Fibroblast of lung (primary cell): ENCODE measurements at regions not wholly inside any gene's neighbourhood (a gene's known extent, or its start where the extent isn't known, plus 50 kb on each side); places are given as distances from the start of the nearest gene placed in this dataset.

ENCODE experiments used
- DNase-seq, 2 donors: peaks; one replicate each; pipeline versions ENCODE4 v3.0.0 to v3.0.0-alpha.2; 2010; ENCODE audit warnings: low read depth in 2 of 2
- H2AFZ ChIP-seq: 2 replicates; pipeline ENCODE4 v1.5.1; 2012; ENCODE audit warnings: low read length, control low read depth, inconsistent platforms
- H3K27ac ChIP-seq: 2 replicates; pipeline ENCODE4 v1.5.1; 2011; ENCODE audit warnings: low read length, control low read depth; ENCODE audit not compliant: insufficient read depth
- H3K27me3 ChIP-seq: 2 replicates; pipeline ENCODE4 v1.5.1; 2011; ENCODE audit warnings: mild to moderate bottlenecking, low read length; ENCODE audit not compliant: control insufficient read depth, insufficient read depth
- H3K36me3 ChIP-seq: 2 replicates; pipeline ENCODE4 v1.5.1; 2011; ENCODE audit warnings: low read length; ENCODE audit not compliant: control insufficient read depth, insufficient read depth
- H3K4me1 ChIP-seq: 2 replicates; pipeline ENCODE4 v1.5.1; 2011; ENCODE audit warnings: low read length; ENCODE audit not compliant: control insufficient read depth, insufficient read depth; ENCODE audit errors: extremely low read depth
- H3K4me2 ChIP-seq: 2 replicates; pipeline ENCODE4 v1.5.1; 2011; ENCODE audit warnings: low read length, control low read depth; ENCODE audit not compliant: insufficient read depth; ENCODE audit errors: extremely low read depth
- H3K4me3 ChIP-seq, 4 experiments: fragments of 200-600 bp in 1 of 4; sonication (generic) in 1 of 4; replicated peaks in 1 of 4; 2 replicates each; pipeline ENCODE4 v1.5.1; 2011 to 2016; ENCODE audit warnings: low read length in 4 of 4, low read depth in 3 of 4, mild to moderate bottlenecking in 3 of 4, control low read depth in 2 of 4, inconsistent platforms in 1 of 4, mixed read lengths in 1 of 4; ENCODE audit not compliant: insufficient read depth in 1 of 4; ENCODE audit errors: control extremely low read depth in 1 of 4
- H3K79me2 ChIP-seq: 2 replicates; pipeline ENCODE4 v1.5.1; 2012; ENCODE audit warnings: mild to moderate bottlenecking, low read length, inconsistent platforms; ENCODE audit not compliant: control insufficient read depth, insufficient read depth
- H3K9ac ChIP-seq: 2 replicates; pipeline ENCODE4 v1.5.1; 2011; ENCODE audit warnings: mild to moderate bottlenecking, low read length, control low read depth; ENCODE audit not compliant: insufficient read depth
- H3K9me3 ChIP-seq: 2 replicates; pipeline ENCODE4 v1.5.1; 2012; ENCODE audit warnings: low read depth, low read length; ENCODE audit not compliant: control insufficient read depth, insufficient read depth
- H4K20me1 ChIP-seq: 2 replicates; pipeline ENCODE4 v1.5.1; 2011; ENCODE audit warnings: low read length; ENCODE audit not compliant: control insufficient read depth, insufficient read depth; ENCODE audit errors: extremely low read depth
- EZH2 ChIP-seq: IDR thresholded peaks from 2 replicates; pipeline ENCODE4 v1.5.1; 2012; ENCODE audit warnings: low read length, control low read depth, mild to moderate bottlenecking; ENCODE audit errors: missing control alignments
- TF ChIP-seq, protein P1 (sequence below), 2 donors: IDR thresholded peaks in 1 of 2; conservative IDR thresholded peaks in 1 of 2; 1 replicate in 1 of 2; 2 replicates in 1 of 2; pipeline ENCODE4 v1.5.1; 2011 to 2012; ENCODE audit warnings: low read length in 2 of 2, control low read depth in 1 of 2, inconsistent platforms in 1 of 2, low read depth in 1 of 2, mild to moderate bottlenecking in 1 of 2

DNA sequence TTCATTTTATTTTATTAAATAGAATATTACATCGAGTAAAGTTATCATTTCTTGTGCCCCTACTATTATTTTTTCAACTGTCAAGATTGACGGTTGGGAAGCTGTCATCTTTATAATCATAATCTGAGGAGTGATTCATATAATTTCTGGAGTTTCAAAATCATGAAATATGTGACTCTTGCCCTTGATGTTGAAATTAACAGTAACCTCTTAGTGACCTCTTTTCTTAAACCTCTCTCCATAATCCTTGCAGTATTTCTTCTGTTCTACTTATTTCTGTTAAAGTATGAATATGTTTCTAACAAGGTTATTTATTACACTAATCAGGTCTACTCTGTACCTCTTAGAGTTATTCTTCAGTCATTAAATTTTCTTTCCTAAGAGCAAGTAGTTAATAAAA lies 663.8 kb downstream of the LIG4 start:
- no peak overlapping the region for H3K27ac ChIP-seq
- TF ChIP-seq, protein P1, sequence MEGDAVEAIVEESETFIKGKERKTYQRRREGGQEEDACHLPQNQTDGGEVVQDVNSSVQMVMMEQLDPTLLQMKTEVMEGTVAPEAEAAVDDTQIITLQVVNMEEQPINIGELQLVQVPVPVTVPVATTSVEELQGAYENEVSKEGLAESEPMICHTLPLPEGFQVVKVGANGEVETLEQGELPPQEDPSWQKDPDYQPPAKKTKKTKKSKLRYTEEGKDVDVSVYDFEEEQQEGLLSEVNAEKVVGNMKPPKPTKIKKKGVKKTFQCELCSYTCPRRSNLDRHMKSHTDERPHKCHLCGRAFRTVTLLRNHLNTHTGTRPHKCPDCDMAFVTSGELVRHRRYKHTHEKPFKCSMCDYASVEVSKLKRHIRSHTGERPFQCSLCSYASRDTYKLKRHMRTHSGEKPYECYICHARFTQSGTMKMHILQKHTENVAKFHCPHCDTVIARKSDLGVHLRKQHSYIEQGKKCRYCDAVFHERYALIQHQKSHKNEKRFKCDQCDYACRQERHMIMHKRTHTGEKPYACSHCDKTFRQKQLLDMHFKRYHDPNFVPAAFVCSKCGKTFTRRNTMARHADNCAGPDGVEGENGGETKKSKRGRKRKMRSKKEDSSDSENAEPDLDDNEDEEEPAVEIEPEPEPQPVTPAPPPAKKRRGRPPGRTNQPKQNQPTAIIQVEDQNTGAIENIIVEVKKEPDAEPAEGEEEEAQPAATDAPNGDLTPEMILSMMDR (conservative IDR thresholded peaks at IDR 0.05 in 1 of 2, IDR thresholded peaks at IDR 0.05 in 1 of 2; ENCODE audit: low read depth in 1 of 2, low read length in 2 of 2) = no peak
- TF ChIP-seq EZH2 = no peak
- H4K20me1 ChIP-seq = no peaks in the 10 kb centered on the region
- DNase-seq = peak in 1 of 2 donors; percentile 23
- H3K4me1 ChIP-seq = no peaks in the 10 kb centered on the region
- H3K9me3 ChIP-seq = no peaks in the 10 kb centered on the region
- H3K79me2 ChIP-seq = no peaks in the 10 kb centered on the region
- H2AFZ ChIP-seq = no peak overlapping the region
- no peaks in the 10 kb centered on the region for H3K36me3 ChIP-seq
- no peak overlapping the region for H3K9ac ChIP-seq
- H3K27me3 ChIP-seq = no peaks in the 10 kb centered on the region
- no peak overlapping the region for H3K4me3 ChIP-seq
- H3K4me2 ChIP-seq = no peak overlapping the region

DNA sequence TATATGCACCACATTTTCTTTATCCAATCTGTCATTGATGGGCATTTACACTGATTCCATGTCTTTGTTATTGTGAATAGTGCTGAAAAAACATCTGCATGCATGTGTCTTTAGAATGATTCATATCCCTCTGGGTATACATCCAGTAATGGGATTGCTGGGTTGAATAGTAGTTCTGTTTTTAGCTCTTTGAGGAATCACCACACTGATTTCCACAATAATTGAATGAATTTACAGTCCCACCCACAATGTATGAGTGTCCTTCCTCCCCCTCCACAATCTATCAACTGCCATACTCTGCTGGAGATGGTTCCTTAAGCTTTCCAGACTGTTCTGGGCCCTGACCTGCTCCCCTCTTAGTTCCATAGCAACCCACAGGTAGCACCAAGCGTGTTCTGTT lies 667.0 kb downstream of the LIG4 start:
- Histone ChIP-seq H3K27me3 (no peaks in the 10 kb centered on the region), H3K4me1 (no peaks in the 10 kb centered on the region), H3K36me3 (no peaks in the 10 kb centered on the region), H3K9ac (no peak overlapping the region), H3K9me3 (no peaks in the 10 kb centered on the region), H3K79me2 (no peaks in the 10 kb centered on the region), H4K20me1 (no peaks in the 10 kb centered on the region), H3K4me3 (no peak overlapping the region), H3K4me2 (no peak overlapping the region), H2AFZ (no peak overlapping the region), H3K27ac (no peak overlapping the region)
- TF ChIP-seq EZH2 = no peak
- TF ChIP-seq, protein P1 (conservative IDR thresholded peaks at IDR 0.05 in 1 of 2, IDR thresholded peaks at IDR 0.05 in 1 of 2; ENCODE audit: low read depth in 1 of 2, low read length in 2 of 2) = no peak
- no peak for DNase-seq

DNA sequence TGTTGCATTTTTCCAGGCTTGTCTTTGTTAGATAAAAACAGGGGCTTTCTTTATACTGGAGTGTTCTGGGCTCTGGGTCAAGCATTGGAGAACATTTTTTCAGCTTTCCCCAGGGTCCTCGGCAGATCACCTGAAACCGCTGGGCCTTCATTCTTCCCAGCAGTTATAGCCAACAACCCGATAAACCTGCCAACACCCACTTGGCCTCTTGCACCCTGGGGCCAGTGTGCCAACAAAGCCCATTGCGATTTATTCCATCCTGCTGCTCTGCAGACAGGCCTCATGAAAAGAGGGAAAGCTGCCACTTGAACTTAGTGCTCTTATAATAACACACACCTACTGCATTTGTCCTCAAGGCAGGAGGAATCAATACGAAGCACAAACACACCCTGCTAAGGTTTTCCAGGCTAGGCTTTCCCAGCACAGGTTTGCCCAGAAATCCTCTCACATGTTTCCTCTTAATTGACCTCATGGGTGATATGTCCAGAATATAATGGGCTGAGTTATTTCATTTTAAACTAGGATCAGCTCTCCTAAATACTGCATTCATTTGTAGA lies 669.3 kb downstream of the LIG4 start:
- H3K9ac ChIP-seq = no peak overlapping the region
- no peaks in the 10 kb centered on the region for H3K79me2 ChIP-seq
- H3K4me3 ChIP-seq = no peak overlapping the region

More for the DNA sequence above, 669.3 kb downstream of the LIG4 start:
- DNase-seq = no peak
- Histone ChIP-seq H2AFZ (no peak overlapping the region), H3K9me3 (no peaks in the 10 kb centered on the region), H4K20me1 (no peaks in the 10 kb centered on the region), H3K27ac (no peak overlapping the region), H3K4me2 (no peak overlapping the region), H3K4me1 (no peaks in the 10 kb centered on the region), H3K27me3 (no peaks in the 10 kb centered on the region), H3K36me3 (no peaks in the 10 kb centered on the region)
- TF ChIP-seq, protein P1 (conservative IDR thresholded peaks at IDR 0.05 in 1 of 2, IDR thresholded peaks at IDR 0.05 in 1 of 2; ENCODE audit: low read depth in 1 of 2, low read length in 2 of 2) = no peak
- no peak for TF ChIP-seq EZH2
